Heart left ventricle (tissue), 13 donors: ENCODE measurements at regions not wholly inside any gene's neighbourhood (a gene's known extent, or its start where the extent isn't known, plus 50 kb on each side); places are given as distances from the start of the nearest gene placed in this dataset.

Experiments
- POLR2A ChIP-seq, 2 donors: fragments of 450-650 bp; IDR thresholded peaks; one replicate each; pipeline ENCODE4 v1.6.1; 2017; ENCODE audit warnings: antibody characterized with exemption in 2 of 2, mild to moderate bottlenecking in 2 of 2, moderate library complexity in 2 of 2
- TF ChIP-seq, protein P1 (sequence below), 12 donors: fragments of 200-600 bp; sonication (generic) in 4 of 12; IDR thresholded peaks; one replicate each; pipeline versions ENCODE4 v1.5.0 to v1.8.0; 2018 to 2022; ENCODE audit warnings: antibody characterized with exemption in 12 of 12, mild to moderate bottlenecking in 5 of 12
- donor health status: ischemic (EF 13 %, LVEDD 7.1; RV severe dilation, severe dysfunction).
- donor health status: DM: no; HTN: yes; CAD: no.
- donor health status: DM: no; HTN: no; CAD: no.
- donor health status: ischemic (EF 25% LVEDD 6.9; RV normal size, moderate dysfunction).
- donor health status: ischemic (EF 25% LVEDD 5.7; RV mildly dilated, moderate dysfunction).
- donor health status: ischemic (EF 35%, LVEDD 5.7; RV mildly dilated, moderate dysfunction).
- donor health status: nonischemic (EF 11% LVEDD 7.7; RV severe dilation, severe dysfunction).
- donor health status: DM: yes; HTN: yes; CAD: no.
- donor health status: PGD.
- donor health status: ischemic (EF 29% LVEDD 5.4; RV normal size, mild dysfunction).
- donor health status: nonischemic (EF 23%, LVEDD 6.1; RV moderate dilation, normal function).

DNA sequence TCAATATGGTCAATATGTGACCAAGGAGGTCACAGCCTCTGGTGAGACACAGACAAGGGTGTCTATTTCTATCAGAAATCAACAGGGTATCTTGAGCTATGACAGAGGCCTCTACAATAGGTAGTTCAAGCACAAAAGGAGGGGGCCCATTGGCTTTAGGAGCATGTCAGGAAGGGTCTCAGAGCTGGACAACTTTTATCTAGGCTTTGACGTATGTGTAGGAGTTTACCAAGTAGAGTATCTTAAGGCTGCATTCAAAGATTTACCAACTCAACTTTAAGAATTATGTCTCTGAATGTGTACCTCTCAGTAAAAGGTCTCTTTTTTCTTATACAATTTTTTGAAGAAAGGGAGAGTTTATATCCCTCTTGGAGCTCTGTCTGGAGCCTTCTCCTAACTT lies 297.2 kb downstream of the NSG2 start:
- TF ChIP-seq, protein P1, sequence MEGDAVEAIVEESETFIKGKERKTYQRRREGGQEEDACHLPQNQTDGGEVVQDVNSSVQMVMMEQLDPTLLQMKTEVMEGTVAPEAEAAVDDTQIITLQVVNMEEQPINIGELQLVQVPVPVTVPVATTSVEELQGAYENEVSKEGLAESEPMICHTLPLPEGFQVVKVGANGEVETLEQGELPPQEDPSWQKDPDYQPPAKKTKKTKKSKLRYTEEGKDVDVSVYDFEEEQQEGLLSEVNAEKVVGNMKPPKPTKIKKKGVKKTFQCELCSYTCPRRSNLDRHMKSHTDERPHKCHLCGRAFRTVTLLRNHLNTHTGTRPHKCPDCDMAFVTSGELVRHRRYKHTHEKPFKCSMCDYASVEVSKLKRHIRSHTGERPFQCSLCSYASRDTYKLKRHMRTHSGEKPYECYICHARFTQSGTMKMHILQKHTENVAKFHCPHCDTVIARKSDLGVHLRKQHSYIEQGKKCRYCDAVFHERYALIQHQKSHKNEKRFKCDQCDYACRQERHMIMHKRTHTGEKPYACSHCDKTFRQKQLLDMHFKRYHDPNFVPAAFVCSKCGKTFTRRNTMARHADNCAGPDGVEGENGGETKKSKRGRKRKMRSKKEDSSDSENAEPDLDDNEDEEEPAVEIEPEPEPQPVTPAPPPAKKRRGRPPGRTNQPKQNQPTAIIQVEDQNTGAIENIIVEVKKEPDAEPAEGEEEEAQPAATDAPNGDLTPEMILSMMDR (IDR thresholded peaks at IDR 0.05), result no peak
- TF ChIP-seq POLR2A (IDR thresholded peaks at IDR 0.05), result no peak
